ENCODE measurements at regions not wholly inside any gene's neighbourhood (a gene's known extent, or its start where the extent isn't known, plus 50 kb on each side); places are given as distances from the start of the nearest gene placed in this dataset.

- Histone ChIP-seq H3K4me3 (no peak overlapping the region), H3K4me1 (no peaks in the 10 kb centered on the region), H3K9me3 (no peaks in the 10 kb centered on the region), H3K27ac (no peak overlapping the region), H3K36me3 (no peaks in the 10 kb centered on the region), H3K27me3 (no peaks in the 10 kb centered on the region)
- intact Hi-C loops (cut with DNase I) = no loop called here
- no peak for TF ChIP-seq CTCF (IDR thresholded peaks at IDR 0.05)
- DNase-seq (ENCODE audit: low spot score in 2 of 2) = no peak
These were observed 783.3 kb upstream of the ARRDC4 start for GRCh38 chr15:97177151-97177577.

- no peak for DNase-seq (ENCODE audit: low spot score in 2 of 2)
- Histone ChIP-seq H3K36me3 (no peaks in the 10 kb centered on the region), H3K4me1 (no peaks in the 10 kb centered on the region), H3K4me3 (no peak overlapping the region), H3K27ac (no peak overlapping the region), H3K9me3 (no peaks in the 10 kb centered on the region), H3K27me3 (no peaks in the 10 kb centered on the region)
- no peak for TF ChIP-seq CTCF (IDR thresholded peaks at IDR 0.05)
- intact Hi-C loops (cut with DNase I) = no loop called here
These were observed 777.9 kb upstream of the ARRDC4 start for GRCh38 chr15:97182581-97182980.

DNA sequence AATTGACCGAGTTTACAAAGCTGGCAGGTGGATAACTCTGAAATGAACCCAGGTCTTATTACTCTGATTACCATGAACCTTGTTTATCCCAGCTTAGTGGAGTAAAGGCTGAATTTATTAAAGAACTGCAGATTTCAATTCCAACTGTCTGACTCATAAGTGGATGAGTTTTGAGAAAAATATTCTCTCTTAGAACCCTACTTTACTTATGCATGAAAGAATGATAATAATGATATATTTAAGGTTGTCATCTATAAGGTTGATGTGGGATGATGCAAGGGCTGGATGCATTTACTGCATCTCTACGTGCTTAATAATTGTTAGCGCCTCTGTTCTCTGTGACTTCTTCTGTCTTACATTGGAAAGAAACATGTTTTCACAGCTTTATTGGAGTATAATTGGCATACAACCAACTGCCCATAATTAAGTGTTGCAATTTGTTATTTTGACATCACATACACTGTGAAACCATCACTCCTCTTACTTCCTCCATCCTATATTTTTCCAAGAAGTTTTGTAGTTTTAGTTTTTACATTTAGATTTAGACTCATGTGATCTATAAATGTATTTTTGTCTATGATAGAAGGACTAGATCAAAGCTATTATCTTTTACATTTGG is 771.2 kb upstream of the ARRDC4 start:
- intact Hi-C loops (cut with DNase I) = no loop called here
- H3K4me3 ChIP-seq = no peak overlapping the region
- H3K4me1 ChIP-seq = no peaks in the 10 kb centered on the region
- TF ChIP-seq CTCF (IDR thresholded peaks at IDR 0.05) = no peak
- DNase-seq (ENCODE audit: low spot score in 2 of 2) = no peak
- H3K27me3 ChIP-seq = no peaks in the 10 kb centered on the region
- H3K36me3 ChIP-seq = no peaks in the 10 kb centered on the region
- H3K9me3 ChIP-seq = no peaks in the 10 kb centered on the region
- no peak overlapping the region for H3K27ac ChIP-seq

DNA sequence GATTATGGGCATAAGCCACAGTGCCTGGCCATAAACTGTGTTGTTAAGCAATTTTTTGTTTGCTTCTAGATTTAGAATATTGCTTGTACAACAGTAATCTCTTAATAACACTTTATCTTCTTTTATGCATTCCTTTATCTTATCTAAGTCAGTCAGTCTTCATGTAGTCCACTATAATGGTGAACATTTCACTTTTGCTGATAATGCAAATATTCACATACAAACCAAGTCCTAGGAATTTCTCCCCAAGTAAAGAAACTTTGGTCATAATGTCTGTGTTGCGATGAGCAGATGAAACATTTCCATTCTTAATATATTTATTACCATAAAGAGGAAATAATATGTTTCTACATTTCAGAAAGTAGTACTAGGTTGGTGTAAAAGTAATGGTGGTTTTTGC is 765.8 kb upstream of the ARRDC4 start:
- no peaks in the 10 kb centered on the region for H3K4me1 ChIP-seq
- H3K9me3 ChIP-seq = no peaks in the 10 kb centered on the region
- no peak overlapping the region for H3K27ac ChIP-seq
- no peak for TF ChIP-seq CTCF (IDR thresholded peaks at IDR 0.05)
- no peaks in the 10 kb centered on the region for H3K36me3 ChIP-seq
- intact Hi-C loops (cut with DNase I) = no loop called here
- no peak for DNase-seq (ENCODE audit: low spot score in 2 of 2)
- no peaks in the 10 kb centered on the region for H3K27me3 ChIP-seq
- H3K4me3 ChIP-seq = no peak overlapping the region

- H3K27me3 ChIP-seq = no peaks in the 10 kb centered on the region
- intact Hi-C loops (cut with DNase I) = no loop called here
These were observed 764.2 kb upstream of the ARRDC4 start for GRCh38 chr15:97196048-97197014.

More at GRCh38 chr15:97196048-97197014, 764.2 kb upstream of the ARRDC4 start:
- H3K27ac ChIP-seq = no peak overlapping the region
- no peaks in the 10 kb centered on the region for H3K9me3 ChIP-seq
- no peaks in the 10 kb centered on the region for H3K4me1 ChIP-seq
- no peak for TF ChIP-seq CTCF (IDR thresholded peaks at IDR 0.05)
- H3K4me3 ChIP-seq = no peak overlapping the region
- no peak for DNase-seq (ENCODE audit: low spot score in 2 of 2)
- H3K36me3 ChIP-seq = no peaks in the 10 kb centered on the region
